IMR-90 (cell line): ENCODE measurements at regions not wholly inside any gene's neighbourhood (a gene's known extent, or its start where the extent isn't known, plus 50 kb on each side); places are given as distances from the start of the nearest gene placed in this dataset.

Source experiments
- ATAC-seq: fragments of 200-7000 bp; cut with Tn5 transposase; 2 replicates; pipeline ENCODE4 v1.9.1; 2020; ENCODE audit warnings: low read depth, mild to moderate bottlenecking, moderate library complexity
- BruUV-seq: library from RNA; stranded (reverse); fragments of 400-500 nt; replicated peaks from 2 replicates; lab custom pipeline; 2021; lab: Mats Ljungman, UMichigan
- CTCF ChIA-PET: fragments of 300-600 bp; formaldehyde crosslinking; extraction: SDS; loops from one replicate; lab custom pipeline; 2021; ENCODE audit warnings: antibody characterized with exemption; lab: Yijun Ruan, JAX
- POLR2A ChIA-PET: fragments of 300-600 bp; sonication (Branson Sonifier 250); formaldehyde crosslinking; loops from one replicate; lab custom pipeline; 2022; ENCODE audit warnings: antibody characterized with exemption; ENCODE audit not compliant: unreplicated experiment; lab: Charles Lee
- DNase-seq: peaks from one replicate; pipeline ENCODE4 v3.0.0; 2013
- H2AFZ ChIP-seq: replicated peaks from 2 replicates; pipeline ENCODE3; 2013; ENCODE audit warnings: low read length, mild to moderate bottlenecking; ENCODE audit not compliant: poor library complexity
- H2AK5ac ChIP-seq: 2 replicates; pipeline ENCODE4 v1.6.1; 2013; ENCODE audit warnings: low read depth, low read length, inconsistent platforms
- H2AK9ac ChIP-seq: replicated peaks from 2 replicates; pipeline ENCODE3; 2013; ENCODE audit warnings: mild to moderate bottlenecking, low read depth, low read length, moderate library complexity; ENCODE audit not compliant: poor library complexity
- H2BK120ac ChIP-seq: 2 replicates; pipeline ENCODE4 v1.6.1; 2013; ENCODE audit warnings: low read depth, low read length, inconsistent platforms
- H2BK15ac ChIP-seq: 3 replicates; pipeline ENCODE4 v1.6.1; 2013; ENCODE audit warnings: low read depth, low read length, inconsistent platforms
- H2BK20ac ChIP-seq: 2 replicates; pipeline ENCODE4 v1.6.1; 2013; ENCODE audit warnings: low read depth, mild to moderate bottlenecking, inconsistent platforms, low read length, moderate library complexity
- H2BK5ac ChIP-seq: 2 replicates; pipeline ENCODE4 v1.6.1; 2013; ENCODE audit warnings: mild to moderate bottlenecking, low read depth, low read length, inconsistent platforms; ENCODE audit not compliant: poor library complexity, severe bottlenecking
- H3K14ac ChIP-seq: replicated peaks from 2 replicates; pipeline ENCODE4 v1.6.1; 2013; ENCODE audit warnings: low read depth, low read length, inconsistent platforms
- H3K18ac ChIP-seq: 2 replicates; pipeline ENCODE4 v1.6.1; 2013; ENCODE audit warnings: low read depth, low read length, control low read depth
- H3K23ac ChIP-seq: 2 replicates; pipeline ENCODE4 v1.6.1; 2013; ENCODE audit warnings: low read depth, low read length, inconsistent platforms
- H3K27ac ChIP-seq: 2 replicates; pipeline ENCODE4 v1.5.1; 2013; ENCODE audit warnings: mild to moderate bottlenecking, control low read depth, low read length; ENCODE audit not compliant: insufficient read depth
- H3K27me3 ChIP-seq: 2 replicates; pipeline ENCODE4 v1.6.1; 2013; ENCODE audit warnings: low read length; ENCODE audit not compliant: control insufficient read depth, insufficient read depth
- H3K36me3 ChIP-seq: 2 replicates; pipeline ENCODE4 v1.6.1; 2013; ENCODE audit warnings: low read length, mixed read lengths; ENCODE audit not compliant: control insufficient read depth, insufficient read depth
- H3K4ac ChIP-seq: 2 replicates; pipeline ENCODE4 v1.6.1; 2013; ENCODE audit warnings: low read depth, low read length, inconsistent platforms
- H3K4me1 ChIP-seq: 2 replicates; pipeline ENCODE4 v1.6.1; 2013; ENCODE audit warnings: low read length, mixed read lengths; ENCODE audit not compliant: control insufficient read depth, insufficient read depth
- H3K4me2 ChIP-seq: 2 replicates; pipeline ENCODE4 v1.6.1; 2013; ENCODE audit warnings: low read depth, mild to moderate bottlenecking, control low read depth, low read length, moderate library complexity
- H3K4me3 ChIP-seq: 2 replicates; pipeline ENCODE4 v1.5.1; 2013; ENCODE audit warnings: low read depth, mild to moderate bottlenecking, control low read depth, low read length, moderate library complexity; ENCODE audit not compliant: insufficient read depth
- H3K56ac ChIP-seq: 2 replicates; pipeline ENCODE4 v1.6.1; 2013; ENCODE audit warnings: low read length, inconsistent platforms; ENCODE audit not compliant: insufficient read depth; ENCODE audit errors: extremely low read depth
- H3K79me1 ChIP-seq, 2 experiments: 2 replicates each; pipeline ENCODE4 v1.6.1; 2013; ENCODE audit warnings: low read length in 2 of 2, inconsistent platforms in 1 of 2, low read depth in 1 of 2
- H3K9ac ChIP-seq: 2 replicates; pipeline ENCODE4 v1.6.1; 2013; ENCODE audit warnings: low read depth, low read length, control low read depth
- H3K9me1 ChIP-seq: 2 replicates; pipeline ENCODE4 v1.6.1; 2013; ENCODE audit warnings: low read length, inconsistent platforms; ENCODE audit not compliant: insufficient read depth
- H3K9me3 ChIP-seq: 2 replicates; pipeline ENCODE4 v1.6.1; 2013; ENCODE audit warnings: low read length; ENCODE audit not compliant: control insufficient read depth, insufficient read depth
- H4K20me1 ChIP-seq: 2 replicates; pipeline ENCODE4 v1.6.1; 2013; ENCODE audit warnings: low read length, inconsistent platforms; ENCODE audit not compliant: insufficient read depth
- H4K5ac ChIP-seq: 2 replicates; pipeline ENCODE4 v1.6.1; 2013; ENCODE audit warnings: mild to moderate bottlenecking, low read depth, low read length, control low read depth
- H4K8ac ChIP-seq, 2 experiments: 2 replicates each; pipeline ENCODE4 v1.6.1; 2013; ENCODE audit warnings: low read depth in 2 of 2, low read length in 2 of 2, control low read depth in 1 of 2, inconsistent platforms in 1 of 2
- H4K91ac ChIP-seq: 2 replicates; pipeline ENCODE4 v1.6.1; 2013; ENCODE audit warnings: low read depth, low read length, inconsistent platforms; ENCODE audit not compliant: insufficient read depth
- BHLHE40 ChIP-seq: fragments of 150-350 bp; IDR thresholded peaks from 2 replicates; pipeline ENCODE4 v1.6.1; 2016; ENCODE audit warnings: mild to moderate bottlenecking, low read depth, low read length
- CEBPB ChIP-seq: IDR thresholded peaks from 2 replicates; pipeline ENCODE4 v1.6.1; 2012; ENCODE audit warnings: low read depth, low read length, improper control_type of control experiment
- CHD1 ChIP-seq: IDR thresholded peaks from 2 replicates; pipeline ENCODE4 v1.6.1; 2012; ENCODE audit warnings: low read depth, low read length, improper control_type of control experiment
- FOS ChIP-seq: fragments of 150-350 bp; IDR thresholded peaks from 2 replicates; pipeline ENCODE4 v1.6.1; 2016; ENCODE audit warnings: low read depth, low read length
- MAFK ChIP-seq: IDR thresholded peaks from 2 replicates; pipeline ENCODE4 v1.6.1; 2012; ENCODE audit warnings: low read depth, low read length, improper control_type of control experiment
- MAZ ChIP-seq: IDR thresholded peaks from 2 replicates; pipeline ENCODE4 v1.6.1; 2012; ENCODE audit warnings: low read depth, mild to moderate bottlenecking, low read length, improper control_type of control experiment, moderate library complexity, borderline replicate concordance
- MXI1 ChIP-seq: IDR thresholded peaks from 2 replicates; pipeline ENCODE4 v1.6.1; 2012; ENCODE audit warnings: low read depth, mild to moderate bottlenecking, low read length, moderate library complexity, borderline replicate concordance
- NFE2L2 ChIP-seq: fragments of 150-350 bp; IDR thresholded peaks from 2 replicates; pipeline ENCODE4 v1.6.1; 2016; ENCODE audit warnings: low read depth, mild to moderate bottlenecking, low read length
- RCOR1 ChIP-seq: IDR thresholded peaks from 2 replicates; pipeline ENCODE4 v1.6.1; 2012; ENCODE audit warnings: mild to moderate bottlenecking, low read length, improper control_type of control experiment; ENCODE audit not compliant: insufficient replicate concordance
- RFX5 ChIP-seq: IDR thresholded peaks from 2 replicates; pipeline ENCODE4 v1.8.0; 2012; ENCODE audit warnings: low read depth, mild to moderate bottlenecking, low read length, moderate library complexity
- SMC3 ChIP-seq: fragments of 150-350 bp; IDR thresholded peaks from 2 replicates; pipeline ENCODE4 v1.6.1; 2016; ENCODE audit warnings: low read depth, mild to moderate bottlenecking, antibody characterized with exemption, low read length, moderate library complexity
- USF2 ChIP-seq: fragments of 150-350 bp; IDR thresholded peaks from 2 replicates; pipeline ENCODE4 v1.6.1; 2017; ENCODE audit warnings: mild to moderate bottlenecking, antibody characterized with exemption, low read length, low read depth
- WGBS, 2 experiments: methylation state at CpG; one replicate each; pipeline versions ENCODE4 v1.1.5 to v1.1.7; 2013; ENCODE audit warnings: missing lambda C conversion rate in 2 of 2; ENCODE audit not compliant: insufficient read length in 1 of 2; ENCODE audit errors: extremely low coverage in 2 of 2; 5-methylcytosine and 5-hydroxymethylcytosine counted together
- dilution Hi-C: fragments of 300-500 bp; cut with HindIII; formaldehyde crosslinking; loops from one replicate; pipeline ENCODE4 v1.14.3; 2018; ENCODE audit warnings: low sequenced_read_pairs; ENCODE audit not compliant: unreplicated experiment
- in situ Hi-C: fragments of 300-500 bp; cut with MboI; formaldehyde crosslinking; loops from 3 replicates; pipeline ENCODE4 v1.14.3; 2019; ENCODE audit warnings: low sequenced_read_pairs, inconsistent platforms, mixed read lengths
- intact Hi-C: fragments of 100-400 bp; cut with micrococcal nuclease; formaldehyde crosslinking; loops from 2 replicates; pipeline ENCODE4 v1.10.0; 2022
- TF ChIP-seq, protein P1 (sequence below): fragments of 150-350 bp; IDR thresholded peaks from 2 replicates; pipeline ENCODE4 v1.6.1; 2016; ENCODE audit warnings: low read depth, mild to moderate bottlenecking, low read length, moderate library complexity, borderline replicate concordance
- TF ChIP-seq, protein P2 (sequence below): conservative IDR thresholded peaks from 2 replicates; pipeline ENCODE4 v1.5.1; 2012; ENCODE audit warnings: mild to moderate bottlenecking, low read depth, low read length, improper control_type of control experiment

DNA sequence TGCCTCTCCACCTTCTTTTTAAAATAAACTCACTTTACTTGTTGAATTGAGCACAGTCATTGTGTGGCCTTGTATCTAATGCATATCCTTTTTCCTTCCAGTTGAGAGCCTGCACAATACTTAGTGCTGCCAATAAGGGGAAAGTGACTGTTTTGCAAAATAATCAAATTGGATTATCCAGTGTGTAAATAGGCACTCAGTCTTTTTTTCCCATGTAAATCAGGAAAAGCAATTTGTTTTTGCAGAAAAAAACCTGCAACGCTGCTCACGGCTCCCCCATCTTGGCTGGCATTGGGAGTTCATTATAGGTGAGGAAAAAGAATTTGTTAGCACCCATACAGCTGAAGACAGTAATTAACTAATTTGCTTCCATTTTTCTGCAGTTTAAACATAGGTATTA lies 299.9 kb downstream of the CSNK1G3 start:
- no peak overlapping the region for H3K4ac ChIP-seq
- DNase-seq (no peak), ATAC-seq (no peak)
- CTCF ChIA-PET, result no interaction called here
- no peak overlapping the region for H3K23ac ChIP-seq
- H3K56ac ChIP-seq, result no peak overlapping the region
- peaks cover 9% of the 10 kb centered on the region; the same call in 1 of the 2 replicates for H3K4me1 ChIP-seq
- in situ Hi-C loops (no loop called here), intact Hi-C loops (no loop called here), dilution Hi-C loops (no loop called here)
- no peaks in the 10 kb centered on the region for H4K20me1 ChIP-seq
- POLR2A ChIA-PET, result no interaction called here
- no peak overlapping the region for H2BK15ac ChIP-seq
- no peak overlapping the region for H2AFZ ChIP-seq
- no peak overlapping the region for H2AK9ac ChIP-seq
- no peaks in the 10 kb centered on the region for H3K9me1 ChIP-seq
- H4K8ac ChIP-seq, result no peak overlapping the region
- H3K4me3 ChIP-seq, result no peak overlapping the region
- no peak overlapping the region for H3K14ac ChIP-seq
- no peak overlapping the region for H2BK5ac ChIP-seq
- H2BK20ac ChIP-seq, result no peak overlapping the region
- WGBS, 2 experiments, result no CpG with 5 or more reads among the region's 2 CpGs
- no peak overlapping the region for H4K5ac ChIP-seq
- no peak overlapping the region for H3K18ac ChIP-seq
- no peak overlapping the region for H4K91ac ChIP-seq
- no peaks in the 10 kb centered on the region for H3K36me3 ChIP-seq
- H3K27ac ChIP-seq, result no peak overlapping the region
- H3K4me2 ChIP-seq, result no peak overlapping the region
- no peaks in the 10 kb centered on the region for H3K27me3 ChIP-seq
- H3K9ac ChIP-seq, result no peak overlapping the region
- H3K9me3 ChIP-seq, result no peaks in the 10 kb centered on the region
- no TSS peak for BruUV-seq
- H2BK120ac ChIP-seq, result no peak overlapping the region
- H3K79me1 ChIP-seq, result no peaks in the 10 kb centered on the region
- H2AK5ac ChIP-seq, result no peak overlapping the region
- TF ChIP-seq, protein P1, sequence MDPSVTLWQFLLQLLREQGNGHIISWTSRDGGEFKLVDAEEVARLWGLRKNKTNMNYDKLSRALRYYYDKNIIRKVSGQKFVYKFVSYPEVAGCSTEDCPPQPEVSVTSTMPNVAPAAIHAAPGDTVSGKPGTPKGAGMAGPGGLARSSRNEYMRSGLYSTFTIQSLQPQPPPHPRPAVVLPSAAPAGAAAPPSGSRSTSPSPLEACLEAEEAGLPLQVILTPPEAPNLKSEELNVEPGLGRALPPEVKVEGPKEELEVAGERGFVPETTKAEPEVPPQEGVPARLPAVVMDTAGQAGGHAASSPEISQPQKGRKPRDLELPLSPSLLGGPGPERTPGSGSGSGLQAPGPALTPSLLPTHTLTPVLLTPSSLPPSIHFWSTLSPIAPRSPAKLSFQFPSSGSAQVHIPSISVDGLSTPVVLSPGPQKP, result no peak
- TF ChIP-seq CEBPB (no peak), NFE2L2 (no peak), SMC3 (no peak), MAZ (no peak), RCOR1 (no peak), USF2 (no peak), BHLHE40 (no peak), MAFK (no peak), RFX5 (no peak), MXI1 (no peak), FOS (no peak), CHD1 (no peak)
- TF ChIP-seq, protein P2, sequence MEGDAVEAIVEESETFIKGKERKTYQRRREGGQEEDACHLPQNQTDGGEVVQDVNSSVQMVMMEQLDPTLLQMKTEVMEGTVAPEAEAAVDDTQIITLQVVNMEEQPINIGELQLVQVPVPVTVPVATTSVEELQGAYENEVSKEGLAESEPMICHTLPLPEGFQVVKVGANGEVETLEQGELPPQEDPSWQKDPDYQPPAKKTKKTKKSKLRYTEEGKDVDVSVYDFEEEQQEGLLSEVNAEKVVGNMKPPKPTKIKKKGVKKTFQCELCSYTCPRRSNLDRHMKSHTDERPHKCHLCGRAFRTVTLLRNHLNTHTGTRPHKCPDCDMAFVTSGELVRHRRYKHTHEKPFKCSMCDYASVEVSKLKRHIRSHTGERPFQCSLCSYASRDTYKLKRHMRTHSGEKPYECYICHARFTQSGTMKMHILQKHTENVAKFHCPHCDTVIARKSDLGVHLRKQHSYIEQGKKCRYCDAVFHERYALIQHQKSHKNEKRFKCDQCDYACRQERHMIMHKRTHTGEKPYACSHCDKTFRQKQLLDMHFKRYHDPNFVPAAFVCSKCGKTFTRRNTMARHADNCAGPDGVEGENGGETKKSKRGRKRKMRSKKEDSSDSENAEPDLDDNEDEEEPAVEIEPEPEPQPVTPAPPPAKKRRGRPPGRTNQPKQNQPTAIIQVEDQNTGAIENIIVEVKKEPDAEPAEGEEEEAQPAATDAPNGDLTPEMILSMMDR, result no peak
